NCI-H226 (cell line): ENCODE measurements at regions not wholly inside any gene's neighbourhood (a gene's known extent, or its start where the extent isn't known, plus 50 kb on each side); places are given as distances from the start of the nearest gene placed in this dataset.

ENCODE experiments used
- DNase-seq: peaks from one replicate; pipeline ENCODE4 v3.0.0-alpha.2; 2015

GRCh38 chr2:858646-859045 lies 92.0 kb upstream of the SNTG2 start:
- DNase-seq = no peak

- DNase-seq = no peak
These were observed 92.7 kb upstream of the SNTG2 start for GRCh38 chr2:857937-858336.

DNA sequence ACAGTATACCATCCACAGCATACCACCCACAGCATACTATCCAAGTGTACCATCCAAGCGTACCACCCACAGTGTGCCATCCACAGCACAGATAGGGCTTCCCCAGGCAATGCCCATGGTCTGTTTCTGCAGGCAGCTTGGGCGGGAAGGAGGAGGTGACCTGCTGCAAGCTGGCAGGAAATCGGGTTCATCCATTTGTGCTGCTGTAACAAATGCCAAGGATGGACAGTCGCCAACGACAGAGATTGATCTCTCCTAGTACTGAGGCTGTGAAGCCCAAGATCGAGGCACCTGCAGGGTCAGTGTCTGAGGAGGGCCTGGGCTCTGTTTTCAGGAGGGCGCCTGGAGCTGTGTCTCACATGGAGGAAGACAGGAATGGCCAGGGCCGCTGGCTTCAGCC lies 93.6 kb upstream of the SNTG2 start:
- DNase-seq = no peak

- DNase-seq = no peak
These were observed 94.2 kb upstream of the SNTG2 start for GRCh38 chr2:856456-856855.

DNA sequence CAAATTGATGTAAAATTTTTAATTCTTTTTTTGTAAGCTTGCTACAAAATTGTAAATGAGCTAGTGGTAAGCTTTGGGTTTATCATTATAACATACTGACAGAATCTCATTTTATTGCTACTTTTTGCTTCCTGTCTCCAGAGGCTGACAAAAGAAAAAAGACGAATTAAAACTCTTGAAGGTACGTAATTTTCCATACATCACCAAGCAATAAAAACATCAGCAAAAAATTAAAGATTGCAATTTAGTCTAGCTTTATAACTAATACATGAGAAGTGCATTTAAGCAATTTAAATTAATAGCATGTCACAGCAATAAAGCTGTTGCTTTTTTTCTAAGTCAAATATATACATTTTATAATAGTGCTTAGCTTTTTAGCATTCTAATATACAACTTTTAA lies 94.6 kb upstream of the SNTG2 start:
- DNase-seq = no peak

DNA sequence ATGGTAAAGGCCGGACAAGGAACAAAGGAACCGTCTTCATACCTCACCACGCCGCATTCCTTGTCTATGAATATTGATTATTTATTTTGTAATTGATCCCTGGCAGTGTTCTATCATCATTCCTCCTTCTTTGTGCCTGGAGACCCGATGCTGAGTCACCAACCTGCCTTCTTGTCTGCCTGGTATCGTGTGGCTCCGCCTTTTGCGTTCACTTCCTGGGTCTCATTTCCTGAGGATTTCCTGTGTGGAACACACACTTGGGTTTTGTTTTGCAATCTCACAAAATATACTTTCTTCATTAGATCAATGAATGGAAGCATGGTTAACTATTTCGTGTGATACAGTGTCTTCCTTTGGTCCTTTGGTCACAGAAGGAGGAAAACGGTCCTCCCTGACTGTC lies 95.5 kb upstream of the SNTG2 start:
- no peak for DNase-seq

- no peak for DNase-seq
These were observed 96.2 kb upstream of the SNTG2 start for GRCh38 chr2:854460-854859.

- no peak for DNase-seq
These were observed 97.3 kb upstream of the SNTG2 start for GRCh38 chr2:853203-853870.

DNA sequence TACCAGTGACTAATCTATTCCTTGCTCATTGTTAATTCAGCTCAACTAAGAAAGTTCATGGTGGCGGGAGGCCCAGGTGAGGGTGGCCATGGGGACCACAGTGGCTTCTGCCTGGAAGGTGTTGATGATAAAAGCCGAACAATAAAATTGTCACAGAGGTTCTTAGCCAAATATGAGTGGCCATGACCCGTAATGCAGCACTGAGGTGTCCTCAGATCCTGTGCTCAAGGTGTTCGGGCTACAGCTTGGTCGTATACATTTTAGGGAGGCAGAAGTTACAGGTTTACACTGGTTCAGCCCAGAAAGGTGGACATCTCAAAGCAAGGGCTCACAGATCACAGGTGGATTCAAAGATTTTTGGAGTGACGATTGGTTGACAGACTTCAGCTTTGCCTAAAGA lies 98.5 kb upstream of the SNTG2 start:
- no peak for DNase-seq

GRCh38 chr2:851680-852079 lies 99.0 kb upstream of the SNTG2 start:
- DNase-seq = no peak

- DNase-seq = no peak
These were observed 99.6 kb upstream of the SNTG2 start for GRCh38 chr2:851078-851477.

DNA sequence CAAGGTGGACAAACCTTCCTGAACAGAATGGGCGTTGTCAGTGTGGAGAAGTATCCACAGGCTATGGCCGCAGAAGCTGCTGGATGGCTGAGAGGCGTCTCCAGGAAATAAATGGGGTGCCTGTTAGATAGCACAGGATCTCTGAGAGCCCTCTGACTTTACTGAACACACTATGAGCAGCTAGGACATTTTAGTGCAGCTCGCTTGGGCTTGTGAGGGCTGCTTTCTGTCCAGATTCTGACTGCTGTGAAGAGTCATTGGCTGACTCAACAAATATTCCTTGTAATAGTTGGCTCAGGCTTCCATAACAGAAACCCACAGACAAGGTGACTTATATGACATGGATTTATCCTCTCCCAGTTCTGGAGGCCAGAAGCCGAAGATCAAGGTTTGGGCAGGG lies 100.2 kb upstream of the SNTG2 start:
- no peak for DNase-seq

DNA sequence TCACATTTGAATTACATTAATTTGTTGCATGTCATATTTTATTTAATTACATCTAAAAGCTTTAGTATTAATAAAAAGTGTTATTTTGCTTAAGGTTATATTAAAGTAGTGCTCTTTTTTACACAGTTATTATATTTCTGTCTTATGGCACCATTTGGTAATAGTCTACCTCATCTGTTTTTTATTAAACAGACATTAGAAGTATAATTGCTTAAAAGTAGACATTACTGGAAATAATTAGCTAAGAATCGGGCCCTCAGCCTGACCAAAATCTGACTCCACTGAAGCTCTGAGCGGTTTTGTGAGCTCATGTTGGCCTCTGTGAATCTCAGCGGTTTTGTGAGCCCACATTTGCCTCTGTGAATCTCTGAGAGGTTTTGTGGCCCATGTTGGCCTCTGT lies 102.5 kb upstream of the SNTG2 start:
- no peak for DNase-seq

GRCh38 chr2:847669-848068 lies 103.0 kb upstream of the SNTG2 start:
- DNase-seq = no peak

GRCh38 chr2:844715-845114 lies 105.9 kb upstream of the SNTG2 start:
- DNase-seq = no peak

- DNase-seq = no peak
These were observed 108.4 kb upstream of the SNTG2 start for GRCh38 chr2:842151-842803.

GRCh38 chr2:841036-841435 lies 109.6 kb upstream of the SNTG2 start:
- no peak for DNase-seq

GRCh38 chr2:834233-834632 lies 116.4 kb upstream of the SNTG2 start:
- DNase-seq = no peak

GRCh38 chr2:833180-833579 lies 117.5 kb upstream of the SNTG2 start:
- DNase-seq = no peak

GRCh38 chr2:832635-833034 lies 118.0 kb upstream of the SNTG2 start:
- no peak for DNase-seq

- no peak for DNase-seq
These were observed 119.0 kb upstream of the SNTG2 start for GRCh38 chr2:831622-832021.

GRCh38 chr2:831225-831536 lies 119.5 kb upstream of the SNTG2 start:
- no peak for DNase-seq

GRCh38 chr2:830419-831224 lies 120.0 kb upstream of the SNTG2 start:
- no peak for DNase-seq

- no peak for DNase-seq
These were observed 121.6 kb upstream of the SNTG2 start for GRCh38 chr2:829047-829446.

DNA sequence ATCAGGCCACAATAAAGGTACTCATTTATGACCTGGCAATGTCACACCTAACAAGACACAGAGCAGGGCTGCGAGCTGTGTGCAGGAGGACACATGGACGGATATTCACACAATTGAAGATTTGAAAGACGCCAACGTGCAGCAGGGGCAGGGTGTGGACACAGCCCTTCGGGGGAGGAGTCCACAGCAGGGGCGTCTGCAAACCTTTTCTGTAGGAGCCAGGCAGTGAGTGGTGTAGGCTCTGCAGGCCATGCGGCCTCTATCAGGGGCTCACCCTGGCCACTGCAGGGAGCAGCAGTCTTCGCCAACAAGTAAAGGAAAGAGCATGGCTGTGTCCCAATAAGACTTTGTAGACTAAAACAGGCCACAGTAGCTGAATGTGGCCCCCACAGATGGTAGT lies 125.7 kb upstream of the SNTG2 start:
- DNase-seq = no peak
